ENCODE measurements at regions not wholly inside any gene's neighbourhood (a gene's known extent, or its start where the extent isn't known, plus 50 kb on each side); places are given as distances from the start of the nearest gene placed in this dataset.
"Not testable (repeated sequence)": the region's sequence is repeated elsewhere in the genome, so short reads cannot be mapped to it uniquely, and the experiment has no call there.

GRCh38 chr15:20346082-20346805, 195.4 kb downstream of the GOLGA6L6 start:
- DNase-seq: no peak
- H3K36me3 Mint-ChIP-seq (ENCODE audit: insufficient read depth, unreplicated experiment): no peaks in the 10 kb centered on the region
- CTCF ChIA-PET: no interaction called here
- H3K9me3 Mint-ChIP-seq (ENCODE audit: low read depth, unreplicated experiment): no peaks in the 10 kb centered on the region
- intact Hi-C loops (cut with micrococcal nuclease; ENCODE audit: unreplicated experiment): no loop called here
- no peak for TF ChIP-seq CTCF (IDR thresholded peaks at IDR 0.05; ENCODE audit: unreplicated experiment)
- H3K4me3 Mint-ChIP-seq (ENCODE audit: low read depth, unreplicated experiment): no peak overlapping the region
- BruUV-seq (replicated peaks): no TSS peak
- no peaks in the 10 kb centered on the region for H3K27me3 Mint-ChIP-seq (ENCODE audit: unreplicated experiment)
- H3K27ac Mint-ChIP-seq (ENCODE audit: unreplicated experiment): no peak overlapping the region
- H3K4me1 Mint-ChIP-seq (ENCODE audit: low read depth, unreplicated experiment): no peaks in the 10 kb centered on the region

GRCh38 chr15:20345401-20345958, 196.1 kb downstream of the GOLGA6L6 start:
- intact Hi-C loops (cut with micrococcal nuclease; ENCODE audit: unreplicated experiment): no loop called here
- no peaks in the 10 kb centered on the region for H3K4me1 Mint-ChIP-seq (ENCODE audit: low read depth, unreplicated experiment)
- H3K27me3 Mint-ChIP-seq (ENCODE audit: unreplicated experiment): no peaks in the 10 kb centered on the region
- CTCF ChIA-PET: no interaction called here
- TF ChIP-seq CTCF (IDR thresholded peaks at IDR 0.05; ENCODE audit: unreplicated experiment): no peak
- H3K4me3 Mint-ChIP-seq (ENCODE audit: low read depth, unreplicated experiment): no peak overlapping the region
- H3K9me3 Mint-ChIP-seq (ENCODE audit: low read depth, unreplicated experiment): no peaks in the 10 kb centered on the region
- no TSS peak for BruUV-seq (replicated peaks)
- DNase-seq: no peak
- H3K36me3 Mint-ChIP-seq (ENCODE audit: insufficient read depth, unreplicated experiment): no peaks in the 10 kb centered on the region
- H3K27ac Mint-ChIP-seq (ENCODE audit: unreplicated experiment): no peak overlapping the region

GRCh38 chr15:20344601-20345400, 196.8 kb downstream of the GOLGA6L6 start:
- Mint-ChIP-seq H3K27ac (ENCODE audit: unreplicated experiment) (no peak overlapping the region), H3K4me1 (ENCODE audit: low read depth, unreplicated experiment) (no peaks in the 10 kb centered on the region), H3K36me3 (ENCODE audit: insufficient read depth, unreplicated experiment) (no peaks in the 10 kb centered on the region), H3K9me3 (ENCODE audit: low read depth, unreplicated experiment) (no peaks in the 10 kb centered on the region), H3K4me3 (ENCODE audit: low read depth, unreplicated experiment) (no peak overlapping the region), H3K27me3 (ENCODE audit: unreplicated experiment) (no peaks in the 10 kb centered on the region)
- DNase-seq: no peak
- no peak for TF ChIP-seq CTCF (IDR thresholded peaks at IDR 0.05; ENCODE audit: unreplicated experiment)
- intact Hi-C loops (cut with micrococcal nuclease; ENCODE audit: unreplicated experiment): no loop called here
- CTCF ChIA-PET: no interaction called here
- no TSS peak for BruUV-seq (replicated peaks)

GRCh38 chr15:20343395-20344211, 198.0 kb downstream of the GOLGA6L6 start:
- CTCF ChIA-PET; BruUV-seq (replicated peaks); H3K27me3 Mint-ChIP-seq (ENCODE audit: unreplicated experiment); H3K27ac Mint-ChIP-seq (ENCODE audit: unreplicated experiment); DNase-seq; H3K9me3 Mint-ChIP-seq (ENCODE audit: low read depth, unreplicated experiment); H3K36me3 Mint-ChIP-seq (ENCODE audit: insufficient read depth, unreplicated experiment); H3K4me3 Mint-ChIP-seq (ENCODE audit: low read depth, unreplicated experiment); intact Hi-C loops (cut with micrococcal nuclease; ENCODE audit: unreplicated experiment); H3K4me1 Mint-ChIP-seq (ENCODE audit: low read depth, unreplicated experiment): not testable (repeated sequence)

GRCh38 chr15:20342601-20343394, 198.8 kb downstream of the GOLGA6L6 start:
- BruUV-seq (replicated peaks); H3K36me3 Mint-ChIP-seq (ENCODE audit: insufficient read depth, unreplicated experiment); H3K27me3 Mint-ChIP-seq (ENCODE audit: unreplicated experiment); DNase-seq; H3K4me3 Mint-ChIP-seq (ENCODE audit: low read depth, unreplicated experiment); H3K4me1 Mint-ChIP-seq (ENCODE audit: low read depth, unreplicated experiment); intact Hi-C loops (cut with micrococcal nuclease; ENCODE audit: unreplicated experiment); H3K9me3 Mint-ChIP-seq (ENCODE audit: low read depth, unreplicated experiment); H3K27ac Mint-ChIP-seq (ENCODE audit: unreplicated experiment); CTCF ChIA-PET: not testable (repeated sequence)
